C4-2B (cell line): ENCODE measurements at regions not wholly inside any gene's neighbourhood (a gene's known extent, or its start where the extent isn't known, plus 50 kb on each side); places are given as distances from the start of the nearest gene placed in this dataset.
"Not testable (repeated sequence)": the region's sequence is repeated elsewhere in the genome, so short reads cannot be mapped to it uniquely, and the experiment has no call there.

Source experiments
- H3K27ac ChIP-seq: fragments of 450-650 bp; 2 replicates; pipeline ENCODE4 v1.5.1; 2017
- CTCF ChIP-seq: fragments of 450-650 bp; conservative IDR thresholded peaks from 2 replicates; pipeline ENCODE4 v1.5.1; 2017; ENCODE audit warnings: mild to moderate bottlenecking
- ZFX ChIP-seq: fragments of 450-650 bp; IDR thresholded peaks from 2 replicates; pipeline ENCODE4 v1.6.1; 2017

GRCh38 chr4:117692538-117692937, 341.7 kb upstream of the NDST3 start:
- H3K27ac ChIP-seq: no peak overlapping the region
- no peak for TF ChIP-seq ZFX
- TF ChIP-seq CTCF: 0 out of 2 replicates have a peak, but pooled peaks have one; percentile 8

GRCh38 chr4:117699595-117699994, 334.7 kb upstream of the NDST3 start:
- no peak for TF ChIP-seq ZFX
- TF ChIP-seq CTCF: no peak
- H3K27ac ChIP-seq: no peak overlapping the region

- no peak overlapping the region for H3K27ac ChIP-seq
- TF ChIP-seq CTCF (peak; percentile 47), ZFX (no peak)
These were observed 334.0 kb upstream of the NDST3 start for GRCh38 chr4:117700111-117700892.

GRCh38 chr4:117702353-117702752, 331.9 kb upstream of the NDST3 start:
- H3K27ac ChIP-seq: no peak overlapping the region
- TF ChIP-seq ZFX: no peak
- no peak for TF ChIP-seq CTCF

- TF ChIP-seq ZFX (no peak), CTCF (no peak)
- H3K27ac ChIP-seq: no peak overlapping the region
These were observed 329.6 kb upstream of the NDST3 start for GRCh38 chr4:117704721-117705120.

- TF ChIP-seq ZFX: no peak
- no peak for TF ChIP-seq CTCF
- no peak overlapping the region for H3K27ac ChIP-seq
These were observed 293.6 kb upstream of the NDST3 start for GRCh38 chr4:117740736-117741135.

- not testable (repeated sequence) for H3K27ac ChIP-seq
These were observed 288.9 kb upstream of the NDST3 start for GRCh38 chr4:117745379-117745778.

GRCh38 chr4:117755438-117755837, 278.8 kb upstream of the NDST3 start:
- TF ChIP-seq ZFX (no peak), CTCF (no peak)

More at GRCh38 chr4:117755438-117755837, 278.8 kb upstream of the NDST3 start:
- H3K27ac ChIP-seq: no peak overlapping the region
